Astrocyte (in vitro differentiated cells and primary cell): ENCODE measurements at regions not wholly inside any gene's neighbourhood (a gene's known extent, or its start where the extent isn't known, plus 50 kb on each side); places are given as distances from the start of the nearest gene placed in this dataset.

Experiments used
- EZH2 ChIP-seq: IDR thresholded peaks from 2 replicates; pipeline ENCODE4 v1.6.1; 2012; ENCODE audit warnings: mild to moderate bottlenecking, low read length, inconsistent platforms; ENCODE audit not compliant: insufficient read depth
- TF ChIP-seq, protein P1 (sequence below): IDR thresholded peaks from 2 replicates; pipeline ENCODE4 v1.5.1; 2011; ENCODE audit warnings: low read depth, mild to moderate bottlenecking, inconsistent platforms, low read length, moderate library complexity; ENCODE audit not compliant: insufficient read depth

DNA sequence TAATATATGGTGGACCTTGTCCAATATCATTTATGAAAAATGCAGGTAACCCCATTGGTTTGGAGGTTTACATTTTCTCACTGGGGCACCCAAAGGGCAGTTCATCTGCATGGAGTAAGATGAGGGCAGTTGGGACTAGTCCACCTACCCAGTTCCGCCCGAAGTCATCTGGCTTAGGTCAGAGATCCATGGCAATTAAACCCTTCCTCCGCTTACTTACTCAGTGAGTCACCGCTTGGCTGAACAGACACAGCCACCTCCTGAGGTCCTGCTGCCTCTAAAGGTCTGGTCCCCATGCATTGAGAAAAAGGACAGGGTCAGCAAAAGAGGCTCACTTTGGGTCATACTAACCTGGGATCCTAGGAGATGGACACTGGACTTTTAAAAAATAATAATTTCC lies 102.9 kb upstream of the PRL start:
- TF ChIP-seq, protein P1, sequence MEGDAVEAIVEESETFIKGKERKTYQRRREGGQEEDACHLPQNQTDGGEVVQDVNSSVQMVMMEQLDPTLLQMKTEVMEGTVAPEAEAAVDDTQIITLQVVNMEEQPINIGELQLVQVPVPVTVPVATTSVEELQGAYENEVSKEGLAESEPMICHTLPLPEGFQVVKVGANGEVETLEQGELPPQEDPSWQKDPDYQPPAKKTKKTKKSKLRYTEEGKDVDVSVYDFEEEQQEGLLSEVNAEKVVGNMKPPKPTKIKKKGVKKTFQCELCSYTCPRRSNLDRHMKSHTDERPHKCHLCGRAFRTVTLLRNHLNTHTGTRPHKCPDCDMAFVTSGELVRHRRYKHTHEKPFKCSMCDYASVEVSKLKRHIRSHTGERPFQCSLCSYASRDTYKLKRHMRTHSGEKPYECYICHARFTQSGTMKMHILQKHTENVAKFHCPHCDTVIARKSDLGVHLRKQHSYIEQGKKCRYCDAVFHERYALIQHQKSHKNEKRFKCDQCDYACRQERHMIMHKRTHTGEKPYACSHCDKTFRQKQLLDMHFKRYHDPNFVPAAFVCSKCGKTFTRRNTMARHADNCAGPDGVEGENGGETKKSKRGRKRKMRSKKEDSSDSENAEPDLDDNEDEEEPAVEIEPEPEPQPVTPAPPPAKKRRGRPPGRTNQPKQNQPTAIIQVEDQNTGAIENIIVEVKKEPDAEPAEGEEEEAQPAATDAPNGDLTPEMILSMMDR = no peak
- no peak for TF ChIP-seq EZH2
